Inflammatory macrophage treated with lipopolysaccharide for 1 hour (primary cell): ENCODE measurements at regions not wholly inside any gene's neighbourhood (a gene's known extent, or its start where the extent isn't known, plus 50 kb on each side); places are given as distances from the start of the nearest gene placed in this dataset.
"Not testable (repeated sequence)": the region's sequence is repeated elsewhere in the genome, so short reads cannot be mapped to it uniquely, and the experiment has no call there.

Experiments
- DNase-seq, 2 donors: peaks; one replicate each; pipeline ENCODE4 v3.0.0-alpha.2; 2020 to 2022

- no peak for DNase-seq
These were observed 753.6 kb upstream of the TPTE start for GRCh38 chr21:9767592-9768375.

GRCh38 chr21:9768376-9769130 is 752.8 kb upstream of the TPTE start:
- not testable (repeated sequence) for DNase-seq

- not testable (repeated sequence) for DNase-seq
These were observed 752.3 kb upstream of the TPTE start for GRCh38 chr21:9769131-9769498.

- DNase-seq: not testable (repeated sequence)
These were observed 751.4 kb upstream of the TPTE start for GRCh38 chr21:9769718-9770690.

GRCh38 chr21:9771466-9772347 is 749.7 kb upstream of the TPTE start:
- not testable (repeated sequence) for DNase-seq

- no peak for DNase-seq
These were observed 749.1 kb upstream of the TPTE start for GRCh38 chr21:9772348-9772672.

GRCh38 chr21:9772877-9773420 is 748.4 kb upstream of the TPTE start:
- DNase-seq: not testable (repeated sequence)

GRCh38 chr21:9774347-9774746 is 747.0 kb upstream of the TPTE start:
- DNase-seq: no peak

- not testable (repeated sequence) for DNase-seq
These were observed 746.3 kb upstream of the TPTE start for GRCh38 chr21:9774901-9775593.

GRCh38 chr21:9775877-9776276 is 745.5 kb upstream of the TPTE start:
- not testable (repeated sequence) for DNase-seq

GRCh38 chr21:9776286-9777020 is 744.9 kb upstream of the TPTE start:
- DNase-seq: not testable (repeated sequence)

GRCh38 chr21:9778541-9778940 is 742.8 kb upstream of the TPTE start:
- not testable (repeated sequence) for DNase-seq

- DNase-seq: no peak
These were observed 740.9 kb upstream of the TPTE start for GRCh38 chr21:9780441-9780937.

GRCh38 chr21:9783587-9783986 is 737.8 kb upstream of the TPTE start:
- not testable (repeated sequence) for DNase-seq

- DNase-seq: not testable (repeated sequence)
These were observed 737.2 kb upstream of the TPTE start for GRCh38 chr21:9784201-9784600.

- DNase-seq: not testable (repeated sequence)
These were observed 735.3 kb upstream of the TPTE start for GRCh38 chr21:9786092-9786491.

- DNase-seq: not testable (repeated sequence)
These were observed 733.1 kb upstream of the TPTE start for GRCh38 chr21:9788281-9788680.

GRCh38 chr21:9790354-9790753 is 731.0 kb upstream of the TPTE start:
- not testable (repeated sequence) for DNase-seq

GRCh38 chr21:9791453-9791852 is 729.9 kb upstream of the TPTE start:
- peak in 1 of 2 donors; percentile 2 for DNase-seq

- DNase-seq: not testable (repeated sequence)
These were observed 726.1 kb upstream of the TPTE start for GRCh38 chr21:9795291-9795690.
